Testis (tissue), 2 donors: ENCODE measurements at regions not wholly inside any gene's neighbourhood (a gene's known extent, or its start where the extent isn't known, plus 50 kb on each side); places are given as distances from the start of the nearest gene placed in this dataset.

Experiments used
- DNase-seq: peaks from one replicate; pipeline ENCODE4 v3.0.0-alpha.2; 2019
- H3K27ac ChIP-seq, 2 donors: fragments of 200-600 bp; sonication (generic); one replicate each; pipeline ENCODE4 v1.5.1; 2019
- H3K27me3 ChIP-seq: fragments of 200-600 bp; sonication (generic); one replicate; pipeline ENCODE4 v1.5.1; 2019
- H3K36me3 ChIP-seq: fragments of 200-600 bp; sonication (generic); one replicate; pipeline ENCODE4 v1.5.1; 2017; ENCODE audit warnings: low read depth; ENCODE audit errors: missing control alignments
- H3K4me1 ChIP-seq: fragments of 200-600 bp; sonication (generic); one replicate; pipeline ENCODE4 v1.5.1; 2019
- H3K4me3 ChIP-seq, 2 donors: fragments of 200-600 bp; sonication (generic); one replicate each; pipeline ENCODE4 v1.5.1; 2017 to 2019
- H3K9me3 ChIP-seq: fragments of 200-600 bp; sonication (generic); one replicate; pipeline ENCODE4 v1.5.1; 2017
- POLR2A ChIP-seq: fragments of 450-650 bp; IDR thresholded peaks from one replicate; pipeline ENCODE4 v1.6.1; 2017; ENCODE audit warnings: antibody characterized with exemption, mild to moderate bottlenecking, moderate library complexity
- WGBS, 2 donors: methylation state at CpG; one replicate each; pipeline ENCODE4 v1.1.5; 2018; 5-methylcytosine and 5-hydroxymethylcytosine counted together
- intact Hi-C: fragments of 100-400 bp; cut with DNase I; formaldehyde crosslinking; loops from one replicate; pipeline ENCODE4 v1.15.1; 2023; ENCODE audit warnings: low total_unique reads
- TF ChIP-seq, protein P1 (sequence below), 3 experiments: fragments of 450-650 bp in 2 of 3; fragments of 200-600 bp in 1 of 3; sonication (generic) in 1 of 3; IDR thresholded peaks; one replicate each; pipeline ENCODE4 v1.5.1; 2016 to 2019; ENCODE audit warnings: antibody characterized with exemption in 3 of 3, mild to moderate bottlenecking in 2 of 3, moderate library complexity in 1 of 3

DNA sequence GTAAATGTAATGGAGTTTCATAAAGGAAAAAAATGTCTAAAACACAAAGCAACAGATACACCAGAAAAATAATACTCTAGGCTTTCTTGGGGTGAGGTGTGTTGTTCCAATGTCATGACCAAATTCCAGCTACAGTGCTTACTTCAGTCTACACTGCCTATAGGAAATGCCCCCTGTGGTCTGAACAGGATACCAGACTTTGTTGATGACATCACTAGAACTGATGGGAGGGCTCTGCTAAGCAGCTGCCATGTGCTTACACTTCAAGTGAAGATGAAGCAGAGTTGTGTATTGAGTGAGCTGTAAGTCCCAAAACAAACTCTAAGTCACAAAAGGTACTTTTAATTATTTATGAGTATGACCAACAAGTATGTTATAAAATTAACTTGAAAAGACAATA is 456.1 kb upstream of the IL12A start:
- TF ChIP-seq POLR2A = no peak
- TF ChIP-seq, protein P1, sequence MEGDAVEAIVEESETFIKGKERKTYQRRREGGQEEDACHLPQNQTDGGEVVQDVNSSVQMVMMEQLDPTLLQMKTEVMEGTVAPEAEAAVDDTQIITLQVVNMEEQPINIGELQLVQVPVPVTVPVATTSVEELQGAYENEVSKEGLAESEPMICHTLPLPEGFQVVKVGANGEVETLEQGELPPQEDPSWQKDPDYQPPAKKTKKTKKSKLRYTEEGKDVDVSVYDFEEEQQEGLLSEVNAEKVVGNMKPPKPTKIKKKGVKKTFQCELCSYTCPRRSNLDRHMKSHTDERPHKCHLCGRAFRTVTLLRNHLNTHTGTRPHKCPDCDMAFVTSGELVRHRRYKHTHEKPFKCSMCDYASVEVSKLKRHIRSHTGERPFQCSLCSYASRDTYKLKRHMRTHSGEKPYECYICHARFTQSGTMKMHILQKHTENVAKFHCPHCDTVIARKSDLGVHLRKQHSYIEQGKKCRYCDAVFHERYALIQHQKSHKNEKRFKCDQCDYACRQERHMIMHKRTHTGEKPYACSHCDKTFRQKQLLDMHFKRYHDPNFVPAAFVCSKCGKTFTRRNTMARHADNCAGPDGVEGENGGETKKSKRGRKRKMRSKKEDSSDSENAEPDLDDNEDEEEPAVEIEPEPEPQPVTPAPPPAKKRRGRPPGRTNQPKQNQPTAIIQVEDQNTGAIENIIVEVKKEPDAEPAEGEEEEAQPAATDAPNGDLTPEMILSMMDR (IDR thresholded peaks at IDR 0.05) = no peak
- no peak overlapping the region for H3K4me3 ChIP-seq
- H3K9me3 ChIP-seq = no peaks in the 10 kb centered on the region
- DNase-seq = no peak
- H3K4me1 ChIP-seq = no peaks in the 10 kb centered on the region
- H3K27ac ChIP-seq = no peak overlapping the region
- intact Hi-C loops = no loop called here
- no peaks in the 10 kb centered on the region for H3K36me3 ChIP-seq
- no peaks in the 10 kb centered on the region for H3K27me3 ChIP-seq

DNA sequence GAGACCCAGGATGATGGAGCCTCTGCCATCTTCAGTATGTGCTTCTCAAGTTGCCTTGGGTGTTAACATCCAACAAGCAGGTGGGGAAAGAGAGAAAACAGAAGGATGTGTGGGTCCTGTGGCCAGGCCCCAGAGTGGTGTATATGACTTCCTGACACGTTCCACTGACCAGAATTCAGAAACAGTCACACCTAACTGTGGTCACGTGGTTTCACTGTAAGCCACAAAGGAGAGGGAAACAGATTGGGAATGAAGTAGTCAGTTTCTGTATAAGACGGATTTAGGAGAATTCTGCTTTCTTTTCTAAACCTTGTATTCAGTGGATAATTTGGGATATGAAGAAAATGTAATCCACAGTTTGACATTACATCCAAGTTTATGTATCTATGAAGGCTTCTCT is 454.1 kb upstream of the IL12A start:
- intact Hi-C loops = no loop called here
- TF ChIP-seq, protein P1 (IDR thresholded peaks at IDR 0.05) = no peak
- TF ChIP-seq POLR2A = no peak
- no peaks in the 10 kb centered on the region for H3K36me3 ChIP-seq
- H3K27ac ChIP-seq = no peak overlapping the region
- 76 to 81% methylated on average over 3 of the region's 3 CpGs for WGBS, 2 donors
- DNase-seq = no peak
- H3K9me3 ChIP-seq = no peaks in the 10 kb centered on the region
- no peaks in the 10 kb centered on the region for H3K4me1 ChIP-seq
- no peaks in the 10 kb centered on the region for H3K27me3 ChIP-seq
- H3K4me3 ChIP-seq = no peak overlapping the region

DNA sequence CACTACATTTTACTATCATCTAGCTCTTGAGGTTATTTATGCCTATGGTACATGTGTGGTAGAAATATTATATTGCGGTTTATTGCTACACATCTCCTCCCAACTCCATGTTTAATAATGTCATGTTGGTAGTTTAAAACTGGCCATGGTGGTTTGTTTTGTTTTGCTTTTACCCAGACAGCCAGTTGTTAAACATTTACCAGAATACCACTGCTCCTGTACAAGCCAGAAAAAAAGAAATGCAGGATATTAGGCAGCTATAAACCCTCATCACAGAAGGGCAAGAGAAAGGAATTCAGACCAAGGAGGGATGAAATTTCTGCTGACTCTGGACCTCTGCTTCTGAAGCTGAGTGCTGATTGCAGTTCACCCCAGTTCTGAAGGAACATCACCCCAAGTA is 451.8 kb upstream of the IL12A start:
- Histone ChIP-seq H3K9me3 (no peaks in the 10 kb centered on the region), H3K27me3 (no peaks in the 10 kb centered on the region), H3K27ac (no peak overlapping the region), H3K4me1 (no peaks in the 10 kb centered on the region), H3K4me3 (no peak overlapping the region), H3K36me3 (no peaks in the 10 kb centered on the region)
- 98 to 100% methylated on average over 1 of the region's 1 CpG for WGBS, 2 donors
- intact Hi-C loops = no loop called here
- TF ChIP-seq, protein P1 (IDR thresholded peaks at IDR 0.05) = no peak
- TF ChIP-seq POLR2A = no peak
- no peak for DNase-seq

DNA sequence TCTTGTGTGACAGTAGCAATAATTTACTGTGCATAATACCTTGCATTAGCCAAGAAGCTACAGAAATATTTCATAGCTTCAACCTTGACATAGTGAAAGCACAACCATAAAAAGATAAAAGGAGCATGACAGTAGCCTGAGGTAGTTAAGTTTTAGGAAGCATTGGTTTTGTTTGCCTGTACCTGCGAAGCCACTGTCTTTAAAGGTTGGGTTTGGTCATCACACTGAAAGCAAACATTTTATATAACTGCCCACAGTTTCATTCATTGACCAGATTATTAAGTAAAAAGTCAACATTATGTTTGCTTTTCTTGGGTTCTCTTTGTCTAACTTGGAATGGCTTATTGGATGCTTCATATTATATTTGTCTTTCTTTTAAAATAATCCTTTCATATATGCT is 450.1 kb upstream of the IL12A start:
- 78 to 85% methylated on average over 1 of the region's 1 CpG for WGBS, 2 donors
- Histone ChIP-seq H3K27me3 (no peaks in the 10 kb centered on the region), H3K36me3 (no peaks in the 10 kb centered on the region), H3K4me1 (no peaks in the 10 kb centered on the region), H3K4me3 (no peak overlapping the region), H3K27ac (no peak overlapping the region), H3K9me3 (no peaks in the 10 kb centered on the region)
- no peak for DNase-seq
- TF ChIP-seq, protein P1 (IDR thresholded peaks at IDR 0.05) = no peak
- no peak for TF ChIP-seq POLR2A
- intact Hi-C loops = no loop called here

GRCh38 chr3:159540882-159541495 is 447.6 kb upstream of the IL12A start:
- TF ChIP-seq, protein P1 (IDR thresholded peaks at IDR 0.05) = no peak
- TF ChIP-seq POLR2A = no peak
- 44 to 48% methylated on average over 2 of the region's 2 CpGs for WGBS, 2 donors
- Histone ChIP-seq H3K4me3 (no peak overlapping the region), H3K9me3 (no peaks in the 10 kb centered on the region), H3K27ac (no peak overlapping the region), H3K36me3 (no peaks in the 10 kb centered on the region), H3K4me1 (no peaks in the 10 kb centered on the region), H3K27me3 (no peaks in the 10 kb centered on the region)
- intact Hi-C loops = no loop called here
- DNase-seq = no peak
